ENCODE measurements at regions not wholly inside any gene's neighbourhood (a gene's known extent, or its start where the extent isn't known, plus 50 kb on each side); places are given as distances from the start of the nearest gene placed in this dataset.

DNA sequence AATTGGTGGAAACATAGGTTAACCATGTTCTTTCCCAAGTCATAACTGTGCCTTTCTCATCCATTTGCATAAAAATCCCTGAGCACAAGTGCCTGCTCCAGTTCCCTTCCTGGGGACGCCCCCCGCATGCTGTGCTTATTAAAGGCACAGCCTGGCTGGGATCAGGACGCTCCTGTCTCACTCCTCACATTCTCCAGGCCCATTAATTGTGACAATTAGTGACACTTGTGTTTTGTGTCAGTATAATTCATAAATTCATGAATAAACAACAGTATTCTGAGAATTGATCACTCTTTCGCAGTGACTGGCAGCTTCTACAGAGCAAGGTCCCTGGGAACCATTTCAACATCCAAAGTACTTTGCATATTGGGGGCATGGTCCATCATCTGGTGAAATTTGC lies 1354.4 kb downstream of the TBC1D22A start:
- TF ChIP-seq EP300 (IDR thresholded peaks at IDR 0.05): no peak
- no peak for TF ChIP-seq POLR2A (IDR thresholded peaks at IDR 0.05)
- TF ChIP-seq, protein P1, sequence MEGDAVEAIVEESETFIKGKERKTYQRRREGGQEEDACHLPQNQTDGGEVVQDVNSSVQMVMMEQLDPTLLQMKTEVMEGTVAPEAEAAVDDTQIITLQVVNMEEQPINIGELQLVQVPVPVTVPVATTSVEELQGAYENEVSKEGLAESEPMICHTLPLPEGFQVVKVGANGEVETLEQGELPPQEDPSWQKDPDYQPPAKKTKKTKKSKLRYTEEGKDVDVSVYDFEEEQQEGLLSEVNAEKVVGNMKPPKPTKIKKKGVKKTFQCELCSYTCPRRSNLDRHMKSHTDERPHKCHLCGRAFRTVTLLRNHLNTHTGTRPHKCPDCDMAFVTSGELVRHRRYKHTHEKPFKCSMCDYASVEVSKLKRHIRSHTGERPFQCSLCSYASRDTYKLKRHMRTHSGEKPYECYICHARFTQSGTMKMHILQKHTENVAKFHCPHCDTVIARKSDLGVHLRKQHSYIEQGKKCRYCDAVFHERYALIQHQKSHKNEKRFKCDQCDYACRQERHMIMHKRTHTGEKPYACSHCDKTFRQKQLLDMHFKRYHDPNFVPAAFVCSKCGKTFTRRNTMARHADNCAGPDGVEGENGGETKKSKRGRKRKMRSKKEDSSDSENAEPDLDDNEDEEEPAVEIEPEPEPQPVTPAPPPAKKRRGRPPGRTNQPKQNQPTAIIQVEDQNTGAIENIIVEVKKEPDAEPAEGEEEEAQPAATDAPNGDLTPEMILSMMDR (IDR thresholded peaks at IDR 0.05): no peak
- no peaks in the 10 kb centered on the region for H3K4me1 ChIP-seq (ENCODE audit: insufficient read depth)
- no peaks in the 10 kb centered on the region for H3K36me3 ChIP-seq
- DNase-seq: no peak
- H3K9me3 ChIP-seq: peaks cover 0 to 5% of the 10 kb centered on the region in 2 donors
- no peak overlapping the region for H3K4me3 ChIP-seq
- WGBS, 3 donors: 78 to 86% (median 82%) methylated on average over 4 of the region's 4 CpGs
- no peak overlapping the region for H3K27ac ChIP-seq
- intact Hi-C loops (cut with DNase I): no loop called here
- H3K27me3 ChIP-seq: no peaks in the 10 kb centered on the region

DNA sequence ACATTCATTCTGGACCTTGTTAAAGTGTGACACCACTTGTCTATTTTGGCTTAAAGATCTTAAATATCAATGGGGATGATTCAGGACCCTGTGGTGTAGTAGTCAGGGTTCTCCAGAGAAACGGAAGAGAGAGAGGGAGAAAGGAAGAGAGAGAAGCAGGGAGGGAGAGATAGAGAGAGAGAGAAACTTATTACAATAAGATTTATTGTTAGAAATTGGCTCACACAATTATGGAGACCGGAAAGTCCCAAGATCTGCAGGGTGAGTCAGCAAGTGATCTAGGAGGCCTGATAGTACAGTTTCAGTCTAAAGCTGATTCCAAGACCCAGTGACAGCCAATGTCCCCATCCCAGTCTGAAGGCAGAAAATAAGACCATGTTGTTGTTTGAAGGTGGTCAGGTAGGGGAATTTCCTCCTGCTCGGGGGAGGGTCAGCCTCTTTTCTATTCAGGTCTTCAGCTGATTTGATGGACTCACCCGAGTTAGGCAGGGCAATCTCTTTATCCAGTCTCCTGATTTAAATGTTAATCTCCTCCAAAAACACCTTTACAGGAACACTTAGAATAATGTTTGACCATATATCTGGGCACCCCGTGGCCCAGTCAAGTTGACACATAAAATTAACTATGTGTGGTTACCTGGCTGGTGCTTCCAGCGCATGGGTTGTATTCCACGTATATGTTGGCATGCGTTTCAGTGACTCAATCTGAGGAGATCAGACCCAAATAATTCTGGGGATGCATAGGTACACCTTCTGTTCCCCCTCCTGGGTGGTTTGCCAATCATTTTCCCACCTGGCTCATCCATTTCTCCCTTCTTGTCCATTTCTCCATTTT lies 1350.5 kb downstream of the TBC1D22A start:
- Histone ChIP-seq H3K36me3 (no peaks in the 10 kb centered on the region), H3K9me3 (no peaks in the 10 kb centered on the region), H3K27me3 (no peaks in the 10 kb centered on the region), H3K4me1 (ENCODE audit: insufficient read depth) (no peaks in the 10 kb centered on the region), H3K27ac (no peak overlapping the region), H3K4me3 (no peak overlapping the region)
- 63 to 75% (median 72%) methylated on average over 8 of the region's 8 CpGs for WGBS, 3 donors
- no peak for TF ChIP-seq POLR2A (IDR thresholded peaks at IDR 0.05)
- TF ChIP-seq, protein P1 (IDR thresholded peaks at IDR 0.05): no peak
- TF ChIP-seq EP300 (IDR thresholded peaks at IDR 0.05): no peak
- intact Hi-C loops (cut with DNase I): no loop called here
- DNase-seq: no peak

DNA sequence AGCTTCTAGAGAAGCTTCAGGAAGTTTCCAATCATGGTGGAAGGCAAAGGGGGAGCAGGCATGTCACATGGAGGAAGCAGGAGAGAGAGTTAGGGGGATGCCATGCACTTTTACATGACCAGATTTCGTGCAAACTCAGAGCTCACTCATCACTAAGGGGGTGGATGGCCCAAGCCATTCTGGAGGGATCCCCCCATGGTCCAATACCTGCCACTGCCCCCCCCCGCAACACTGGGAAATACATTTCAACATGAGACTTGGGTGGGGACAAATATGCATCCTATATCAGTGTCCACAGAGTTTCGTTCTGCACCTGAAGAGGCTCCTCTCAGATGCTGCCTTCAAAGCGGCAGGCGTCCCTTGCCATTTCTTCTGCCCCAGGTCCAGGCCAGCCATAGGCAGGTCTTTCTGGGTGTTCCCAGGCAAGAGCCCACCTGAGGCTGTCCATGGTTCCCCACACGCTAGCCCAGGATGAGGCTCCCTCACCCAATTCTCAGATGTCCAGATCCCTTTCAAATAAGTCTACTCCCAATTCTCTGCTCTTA lies 1344.3 kb downstream of the TBC1D22A start:
- no peak overlapping the region for H3K4me3 ChIP-seq
- no peak overlapping the region for H3K27ac ChIP-seq
- H3K36me3 ChIP-seq: no peaks in the 10 kb centered on the region
- 90 to 94% (median 93%) methylated on average over 6 of the region's 6 CpGs for WGBS, 3 donors
- no peaks in the 10 kb centered on the region for H3K9me3 ChIP-seq
- no peak for TF ChIP-seq EP300 (IDR thresholded peaks at IDR 0.05)
- TF ChIP-seq, protein P1 (IDR thresholded peaks at IDR 0.05): no peak
- TF ChIP-seq POLR2A (IDR thresholded peaks at IDR 0.05): no peak
- DNase-seq: no peak
- no peaks in the 10 kb centered on the region for H3K4me1 ChIP-seq (ENCODE audit: insufficient read depth)
- H3K27me3 ChIP-seq: no peaks in the 10 kb centered on the region
- intact Hi-C loops (cut with DNase I): no loop called here

DNA sequence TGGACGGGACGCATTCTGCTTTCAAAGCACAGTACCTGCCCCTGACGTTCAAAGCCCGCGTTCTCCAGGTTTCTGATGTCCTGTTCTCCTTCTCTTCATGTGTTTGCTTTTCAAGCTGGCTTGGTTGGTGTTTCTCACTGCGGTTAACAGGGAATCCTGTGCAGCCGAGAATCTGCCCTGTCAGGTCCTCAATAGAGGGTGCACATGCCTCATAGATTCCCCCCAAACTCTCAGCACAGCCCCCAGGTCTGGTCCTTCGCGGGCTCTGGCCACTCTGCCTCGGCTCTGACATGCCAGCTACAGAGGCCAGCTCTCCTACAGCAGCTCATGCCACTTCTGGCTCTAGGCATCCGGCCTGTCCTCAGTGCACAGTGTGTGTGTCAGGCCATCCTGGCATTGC lies 1343.8 kb downstream of the TBC1D22A start:
- DNase-seq: no peak
- TF ChIP-seq EP300 (IDR thresholded peaks at IDR 0.05) (no peak), POLR2A (IDR thresholded peaks at IDR 0.05) (no peak)
- TF ChIP-seq, protein P1 (IDR thresholded peaks at IDR 0.05): no peak
- no peak overlapping the region for H3K27ac ChIP-seq
- no peaks in the 10 kb centered on the region for H3K4me1 ChIP-seq (ENCODE audit: insufficient read depth)
- WGBS, 3 donors: 84 to 88% (median 86%) methylated on average over 11 of the region's 11 CpGs
- no peaks in the 10 kb centered on the region for H3K9me3 ChIP-seq
- H3K4me3 ChIP-seq: no peak overlapping the region
- intact Hi-C loops (cut with DNase I): no loop called here
- no peaks in the 10 kb centered on the region for H3K36me3 ChIP-seq
- no peaks in the 10 kb centered on the region for H3K27me3 ChIP-seq
